GM12878 (cell line): ENCODE measurements at regions not wholly inside any gene's neighbourhood (a gene's known extent, or its start where the extent isn't known, plus 50 kb on each side); places are given as distances from the start of the nearest gene placed in this dataset.
"Not testable (repeated sequence)": the region's sequence is repeated elsewhere in the genome, so short reads cannot be mapped to it uniquely, and the experiment has no call there.

Experiments
- ATAC-seq: fragments of 200-7000 bp; cut with Tn5 transposase; 3 replicates; pipeline ENCODE4 v1.9.1; 2020; ENCODE audit warnings: mild to moderate bottlenecking, moderate library complexity
- BruUV-seq: library from RNA; stranded (reverse); fragments of 400-500 nt; replicated peaks from 2 replicates; lab custom pipeline; 2021; lab: Mats Ljungman, UMichigan
- CTCF ChIA-PET: fragments of 300-600 bp; sonication (Branson Sonifier 250); formaldehyde crosslinking; extraction: SDS; loops from one replicate; lab custom pipeline; 2021; ENCODE audit warnings: inconsistent platforms; lab: Yijun Ruan, JAX
- POLR2A ChIA-PET: fragments of 350-600 bp; formaldehyde crosslinking; extraction: SDS; loops from one replicate; lab custom pipeline; 2021; ENCODE audit warnings: inconsistent platforms; lab: Charles Lee
- RAD21 ChIA-PET: fragments of 300-600 bp; sonication (Branson Sonifier 250); formaldehyde crosslinking; loops from one replicate; lab custom pipeline; 2023; ENCODE audit warnings: antibody characterized with exemption; ENCODE audit not compliant: unreplicated experiment; lab: Charles Lee
- SMC1A ChIA-PET: fragments of 300-600 bp; sonication (Branson Sonifier 250); formaldehyde crosslinking; loops from one replicate; lab custom pipeline; 2023; ENCODE audit not compliant: unreplicated experiment, uncharacterized antibody; lab: Charles Lee
- DNase-seq: peaks from one replicate; pipeline ENCODE4 v3.0.0-alpha.2; 2011; ENCODE audit warnings: low read depth, low spot score
- FAIRE-seq: peaks from 3 replicates; lab custom pipeline; 2011; peaks lifted over from hg19 to GRCh38; lab: Jason Lieb, UNC
- H2AFZ ChIP-seq: 2 replicates; pipeline ENCODE4 v1.6.0; 2011; ENCODE audit warnings: low read depth, low read length, control low read depth; ENCODE audit not compliant: control insufficient read depth
- H3K27ac ChIP-seq: 2 replicates; pipeline ENCODE4 v1.5.1; 2011; ENCODE audit warnings: control low read depth; ENCODE audit not compliant: control insufficient read depth, insufficient read depth
- H3K27me3 ChIP-seq, 2 experiments: replicated peaks in 1 of 2; 2 replicates each; pipeline versions ENCODE4 v1.6.0 to v1.6.1; 2011; ENCODE audit warnings: low read length in 1 of 2; ENCODE audit not compliant: control insufficient read depth in 2 of 2, insufficient read depth in 2 of 2
- H3K36me3 ChIP-seq, 2 experiments: 2 replicates each; pipeline ENCODE4 v1.5.1; 2011; ENCODE audit warnings: low read length in 1 of 2; ENCODE audit not compliant: control insufficient read depth in 2 of 2, insufficient read depth in 2 of 2
- H3K4me1 ChIP-seq: 2 replicates; pipeline ENCODE4 v1.6.1; 2011; ENCODE audit warnings: mild to moderate bottlenecking, low read length, moderate library complexity, mixed read lengths; ENCODE audit not compliant: control insufficient read depth, insufficient read depth
- H3K4me2 ChIP-seq: 2 replicates; pipeline ENCODE4 v1.6.0; 2011; ENCODE audit warnings: control low read depth; ENCODE audit not compliant: control insufficient read depth, insufficient read depth
- H3K4me3 ChIP-seq: fragments of 200-600 bp; sonication (generic); 2 replicates; pipeline ENCODE4 v1.5.1; 2016
- H3K79me2 ChIP-seq: 2 replicates; pipeline ENCODE4 v1.6.0; 2011; ENCODE audit warnings: low read length; ENCODE audit not compliant: control insufficient read depth, insufficient read depth
- H3K9ac ChIP-seq: 2 replicates; pipeline ENCODE4 v1.8.0; 2011; ENCODE audit warnings: low read length, control low read depth, mixed read lengths; ENCODE audit not compliant: control insufficient read depth, insufficient read depth
- H3K9me3 ChIP-seq: replicated peaks from 3 replicates; pipeline ENCODE4 v1.5.1; 2011; ENCODE audit warnings: mild to moderate bottlenecking, low read length; ENCODE audit not compliant: control insufficient read depth, insufficient read depth
- H4K20me1 ChIP-seq: 2 replicates; pipeline ENCODE4 v1.6.0; 2011; ENCODE audit not compliant: control insufficient read depth, insufficient read depth
- IRF4 ChIP-seq: IDR thresholded peaks from 2 replicates; pipeline ENCODE4 v1.6.1; 2011; ENCODE audit warnings: low read depth, low read length
- MTA2 ChIP-seq: fragments of 450-650 bp; IDR thresholded peaks from 2 replicates; pipeline ENCODE4 v1.6.1; 2016; ENCODE audit warnings: low read depth, mild to moderate bottlenecking, moderate library complexity
- MXI1 ChIP-seq: fragments of 150-350 bp; IDR thresholded peaks from 2 replicates; pipeline ENCODE4 v1.6.1; 2011; ENCODE audit warnings: low read depth, mild to moderate bottlenecking, inconsistent platforms, low read length, improper control_type of control experiment
- NFXL1 ChIP-seq: fragments of 450-650 bp; IDR thresholded peaks from 2 replicates; pipeline ENCODE4 v1.6.1; 2017; ENCODE audit warnings: antibody characterized with exemption, mild to moderate bottlenecking, borderline replicate concordance
- PBX3 ChIP-seq: IDR thresholded peaks from 2 replicates; pipeline ENCODE4 v1.6.1; 2011; ENCODE audit warnings: mild to moderate bottlenecking, low read depth, low read length, moderate library complexity; ENCODE audit not compliant: insufficient replicate concordance
- PKNOX1 ChIP-seq: fragments of 450-650 bp; IDR thresholded peaks from 2 replicates; pipeline ENCODE4 v1.6.1; 2016; ENCODE audit warnings: mild to moderate bottlenecking
- RFX5 ChIP-seq: IDR thresholded peaks from 2 replicates; pipeline ENCODE4 v1.6.1; 2011; ENCODE audit warnings: low read depth, low read length, improper control_type of control experiment
- SMC3 ChIP-seq: IDR thresholded peaks from 2 replicates; pipeline ENCODE4 v1.6.1; 2011; ENCODE audit warnings: low read length, improper control_type of control experiment, borderline replicate concordance
- SREBF2 ChIP-seq: IDR thresholded peaks from 2 replicates; pipeline ENCODE4 v1.6.1; 2012; ENCODE audit warnings: mild to moderate bottlenecking, low read length
- YY1 ChIP-seq: IDR thresholded peaks from 2 replicates; pipeline ENCODE4 v1.6.1; 2011; ENCODE audit warnings: low read depth, mild to moderate bottlenecking, low read length
- WGBS: methylation state at CpG from one replicate; pipeline ENCODE4 v1.1.6; 2016; ENCODE audit warnings: low lambda C conversion rate; ENCODE audit not compliant: insufficient replicate concordance, insufficient coverage; ENCODE audit errors: missing lambda C conversion rate; 5-methylcytosine and 5-hydroxymethylcytosine counted together
- in situ Hi-C: fragments of 300-500 bp; cut with MboI; formaldehyde crosslinking; loops from 9 replicates; pipeline ENCODE4 v1.14.3; 2018; ENCODE audit warnings: mixed read lengths
- intact Hi-C: fragments of 100-400 bp; cut with micrococcal nuclease; formaldehyde crosslinking; loops from one replicate; pipeline ENCODE4 v1.14.2; 2022; ENCODE audit not compliant: unreplicated experiment

GRCh38 chrX:63250253-63250868, 100.8 kb downstream of the SPIN4 start (continued):
- TF ChIP-seq PKNOX1 (no peak), RFX5 (no peak), MXI1 (0 out of 2 replicates have a peak, but pooled peaks have one; percentile 24), IRF4 (peak; percentile 58; the same call in 1 of the 2 replicates), SMC3 (peak; percentile 80), NFXL1 (no peak), MTA2 (no peak), SREBF2 (no peak), PBX3 (no peak), YY1 (peak; percentile 55; the same call in 1 of the 2 replicates)

- H3K4me3 ChIP-seq, H3K27me3 ChIP-seq, H3K9ac ChIP-seq, CTCF ChIA-PET, in situ Hi-C loops, ATAC-seq, H4K20me1 ChIP-seq, H3K36me3 ChIP-seq, H3K27ac ChIP-seq, DNase-seq, FAIRE-seq, H3K4me2 ChIP-seq, H2AFZ ChIP-seq, SMC1A ChIA-PET, H3K9me3 ChIP-seq, intact Hi-C loops, H3K79me2 ChIP-seq, POLR2A ChIA-PET, RAD21 ChIA-PET, H3K4me1 ChIP-seq, BruUV-seq: not testable (repeated sequence)
- WGBS: no CpG with 5 or more reads among the region's 2 CpGs
These were observed 108.4 kb downstream of the SPIN4 start for GRCh38 chrX:63242689-63243088.

- ATAC-seq, BruUV-seq: not testable (repeated sequence)
These were observed 115.2 kb downstream of the SPIN4 start for GRCh38 chrX:63235963-63236362.

More at GRCh38 chrX:63235963-63236362, 115.2 kb downstream of the SPIN4 start:
- intact Hi-C loops, H3K27me3 ChIP-seq, H3K4me1 ChIP-seq, in situ Hi-C loops, DNase-seq, H3K9me3 ChIP-seq, H3K4me3 ChIP-seq, H3K79me2 ChIP-seq, H3K27ac ChIP-seq, H3K4me2 ChIP-seq, H2AFZ ChIP-seq, H3K36me3 ChIP-seq, CTCF ChIA-PET, RAD21 ChIA-PET, FAIRE-seq, H3K9ac ChIP-seq, POLR2A ChIA-PET, H4K20me1 ChIP-seq, SMC1A ChIA-PET: not testable (repeated sequence)
- no CpG with 5 or more reads among the region's 2 CpGs for WGBS
